Right lobe of liver (tissue), 6 donors: ENCODE measurements at regions not wholly inside any gene's neighbourhood (a gene's known extent, or its start where the extent isn't known, plus 50 kb on each side); places are given as distances from the start of the nearest gene placed in this dataset.
"Not testable (repeated sequence)": the region's sequence is repeated elsewhere in the genome, so short reads cannot be mapped to it uniquely, and the experiment has no call there.

Experiments used
- ATAC-seq, 4 donors: fragments of 200-7000 bp; cut with Tn5 transposase; one replicate each; pipeline ENCODE4 v1.9.1; 2020; ENCODE audit warnings: mild to moderate bottlenecking in 4 of 4, moderate library complexity in 4 of 4
- DNase-seq, 3 donors: peaks; one replicate each; pipeline ENCODE4 v3.0.0-alpha.2; 2020
- H3K27ac ChIP-seq, 3 donors: fragments of 200-600 bp; one replicate each; pipeline ENCODE4 v1.8.0; 2022
- H3K27me3 ChIP-seq, 2 donors: fragments of 200-600 bp; one replicate each; pipeline ENCODE4 v1.8.0; 2022
- H3K36me3 ChIP-seq, 4 donors: fragments of 200-600 bp; sonication (generic) in 1 of 4; one replicate each; pipeline versions ENCODE4 v1.5.1 to v1.8.0; 2017 to 2022; ENCODE audit warnings: control low read depth in 1 of 4
- H3K4me1 ChIP-seq, 4 donors: fragments of 200-600 bp; sonication (generic) in 1 of 4; one replicate each; pipeline versions ENCODE4 v1.5.1 to v1.8.0; 2017 to 2022; ENCODE audit warnings: control low read depth in 1 of 4
- H3K4me3 ChIP-seq, 3 donors: fragments of 200-600 bp; one replicate each; pipeline ENCODE4 v1.8.0; 2022
- H3K9me3 ChIP-seq, 4 donors: fragments of 200-600 bp; sonication (generic) in 1 of 4; one replicate each; pipeline versions ENCODE4 v1.5.1 to v1.8.0; 2017 to 2022; ENCODE audit warnings: control low read depth in 1 of 4
- POLR2A ChIP-seq: fragments of 450-650 bp; IDR thresholded peaks from one replicate; pipeline ENCODE4 v1.6.1; 2017; ENCODE audit warnings: antibody characterized with exemption, mild to moderate bottlenecking
- WGBS: methylation state at CpG from one replicate; pipeline ENCODE4 v1.1.6; 2018; ENCODE audit warnings: low coverage, low lambda C conversion rate; ENCODE audit not compliant: insufficient coverage; ENCODE audit errors: missing lambda C conversion rate; 5-methylcytosine and 5-hydroxymethylcytosine counted together
- intact Hi-C, 2 donors: fragments of 100-400 bp; cut with DNase I; formaldehyde crosslinking; loops; one replicate each; pipeline versions ENCODE4 v1.11.2 to v1.14.1; 2022
- TF ChIP-seq, protein P1 (sequence below), 4 donors: fragments of 200-600 bp in 3 of 4; fragments of 450-650 bp in 1 of 4; IDR thresholded peaks; one replicate each; pipeline versions ENCODE4 v1.5.1 to v1.8.0; 2016 to 2022; ENCODE audit warnings: antibody characterized with exemption in 4 of 4, mild to moderate bottlenecking in 2 of 4
- donor health status: DM: no; HTN: yes; CAD: no.
- donor health status: DM: no; HTN: no; CAD: no.
- donor health status: DM: no; HTN: no; CAD: no.
- donor health status: DM: no; HTN: yes; CAD: no.
- donor health status: DM: no; HTN: yes; CAD: no.

DNA sequence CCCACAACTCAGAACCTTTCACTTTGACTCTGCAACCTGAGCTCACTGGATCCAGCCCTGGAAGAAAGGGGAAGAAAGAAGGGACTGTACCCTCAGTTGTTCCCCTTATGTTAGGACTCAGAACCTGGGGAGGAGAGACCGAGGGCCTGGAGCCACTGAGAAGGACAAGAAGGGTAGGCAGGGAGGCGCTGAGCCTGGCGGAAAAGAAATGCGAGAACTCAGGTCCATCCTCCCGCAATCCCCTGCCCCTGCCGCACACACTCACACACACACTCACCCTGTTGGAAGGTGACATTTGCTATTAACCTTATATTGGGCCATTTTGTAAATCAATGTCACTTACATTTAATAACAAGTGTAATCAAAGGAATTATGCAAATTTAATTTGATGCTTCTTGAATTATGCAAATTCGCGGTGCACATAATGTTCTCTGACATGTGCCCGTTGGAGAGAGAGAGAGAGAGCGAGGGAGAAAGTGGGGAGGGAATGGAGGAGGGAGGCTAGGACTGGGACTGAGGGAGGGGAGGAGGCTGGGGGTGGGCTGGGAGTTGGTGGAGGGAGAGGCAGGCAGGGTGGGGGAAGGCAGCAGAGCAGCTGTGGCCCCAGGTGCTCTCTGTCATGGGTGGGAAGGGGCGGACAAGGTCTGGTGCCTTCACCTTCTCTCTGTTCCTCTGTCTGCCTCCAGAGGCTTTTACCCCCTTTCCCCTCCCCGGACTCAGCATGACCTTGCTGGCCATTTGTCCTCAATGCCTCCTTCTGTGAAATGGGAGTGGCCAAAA, 99.6 kb upstream of the PAX2 start:
- Histone ChIP-seq H3K36me3 (no peaks in the 10 kb centered on the region), H3K27ac (no peak overlapping the region), H3K9me3 (no peaks in the 10 kb centered on the region), H3K27me3 (no peaks in the 10 kb centered on the region), H3K4me1 (no peaks in the 10 kb centered on the region), H3K4me3 (no peak overlapping the region)
- DNase-seq (no peak), ATAC-seq (no peak)
- intact Hi-C loops: no loop called here
- TF ChIP-seq POLR2A: no peak
- TF ChIP-seq, protein P1, sequence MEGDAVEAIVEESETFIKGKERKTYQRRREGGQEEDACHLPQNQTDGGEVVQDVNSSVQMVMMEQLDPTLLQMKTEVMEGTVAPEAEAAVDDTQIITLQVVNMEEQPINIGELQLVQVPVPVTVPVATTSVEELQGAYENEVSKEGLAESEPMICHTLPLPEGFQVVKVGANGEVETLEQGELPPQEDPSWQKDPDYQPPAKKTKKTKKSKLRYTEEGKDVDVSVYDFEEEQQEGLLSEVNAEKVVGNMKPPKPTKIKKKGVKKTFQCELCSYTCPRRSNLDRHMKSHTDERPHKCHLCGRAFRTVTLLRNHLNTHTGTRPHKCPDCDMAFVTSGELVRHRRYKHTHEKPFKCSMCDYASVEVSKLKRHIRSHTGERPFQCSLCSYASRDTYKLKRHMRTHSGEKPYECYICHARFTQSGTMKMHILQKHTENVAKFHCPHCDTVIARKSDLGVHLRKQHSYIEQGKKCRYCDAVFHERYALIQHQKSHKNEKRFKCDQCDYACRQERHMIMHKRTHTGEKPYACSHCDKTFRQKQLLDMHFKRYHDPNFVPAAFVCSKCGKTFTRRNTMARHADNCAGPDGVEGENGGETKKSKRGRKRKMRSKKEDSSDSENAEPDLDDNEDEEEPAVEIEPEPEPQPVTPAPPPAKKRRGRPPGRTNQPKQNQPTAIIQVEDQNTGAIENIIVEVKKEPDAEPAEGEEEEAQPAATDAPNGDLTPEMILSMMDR (IDR thresholded peaks at IDR 0.05): no peak
- 14% methylated on average over 10 of the region's 12 CpGs for WGBS

DNA sequence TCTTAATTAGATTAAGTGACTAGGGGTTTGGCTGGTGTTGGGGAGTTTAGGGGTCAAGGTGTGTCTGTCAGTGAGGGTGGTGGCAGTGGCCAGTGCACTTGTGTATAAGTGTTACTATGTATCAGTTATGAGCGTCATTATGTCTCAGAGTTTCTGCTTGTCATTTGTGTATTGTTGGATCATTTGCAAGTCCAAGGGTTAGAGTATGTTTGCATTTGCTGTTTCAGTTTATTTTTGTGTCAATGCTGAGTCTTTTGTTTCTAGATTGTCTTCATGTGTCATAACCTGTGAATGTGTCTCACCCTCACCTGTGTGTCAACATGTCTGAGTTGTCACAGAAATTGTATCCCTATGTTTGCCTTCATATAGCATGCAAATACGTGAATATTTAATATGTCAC, 97.5 kb upstream of the PAX2 start:
- Histone ChIP-seq H3K36me3 (no peaks in the 10 kb centered on the region), H3K9me3 (no peaks in the 10 kb centered on the region), H3K27ac (no peak overlapping the region), H3K4me3 (no peak overlapping the region), H3K4me1 (no peaks in the 10 kb centered on the region), H3K27me3 (no peaks in the 10 kb centered on the region)
- TF ChIP-seq, protein P1 (IDR thresholded peaks at IDR 0.05): no peak
- no peak for TF ChIP-seq POLR2A
- no peak for ATAC-seq
- 44% methylated on average over 2 of the region's 2 CpGs for WGBS
- no peak for DNase-seq
- intact Hi-C loops: no loop called here

DNA sequence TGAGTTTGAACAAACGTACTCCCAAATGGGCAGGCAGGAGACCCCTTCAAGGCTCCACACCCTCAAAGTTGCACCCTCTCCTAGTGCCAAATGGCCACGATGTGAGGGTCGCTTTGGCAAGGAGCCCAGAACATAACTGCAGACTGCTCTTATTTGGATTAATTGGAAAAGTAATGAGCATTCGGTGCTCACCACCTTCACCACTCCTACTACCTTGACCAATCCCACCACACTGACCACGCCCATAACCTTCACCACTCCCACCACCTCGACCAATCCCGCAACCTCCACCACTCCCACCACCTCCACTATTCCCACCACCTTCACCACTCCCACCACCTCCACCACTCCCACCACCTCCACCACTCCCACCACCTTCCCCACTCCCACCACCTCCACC, 94.7 kb upstream of the PAX2 start:
- DNase-seq (no peak), ATAC-seq (no peak)
- no peak for TF ChIP-seq POLR2A
- TF ChIP-seq, protein P1 (IDR thresholded peaks at IDR 0.05): no peak
- no peaks in the 10 kb centered on the region for H3K36me3 ChIP-seq
- no peak overlapping the region for H3K4me3 ChIP-seq
- no peak overlapping the region for H3K27ac ChIP-seq
- intact Hi-C loops: no loop called here
- peaks cover 0 to 11% of the 10 kb centered on the region in 2 donors for H3K27me3 ChIP-seq
- 68% methylated on average over 3 of the region's 7 CpGs for WGBS
- H3K9me3 ChIP-seq: no peaks in the 10 kb centered on the region
- H3K4me1 ChIP-seq: peaks cover 0 to 3% (median 0%) of the 10 kb centered on the region in 4 donors

DNA sequence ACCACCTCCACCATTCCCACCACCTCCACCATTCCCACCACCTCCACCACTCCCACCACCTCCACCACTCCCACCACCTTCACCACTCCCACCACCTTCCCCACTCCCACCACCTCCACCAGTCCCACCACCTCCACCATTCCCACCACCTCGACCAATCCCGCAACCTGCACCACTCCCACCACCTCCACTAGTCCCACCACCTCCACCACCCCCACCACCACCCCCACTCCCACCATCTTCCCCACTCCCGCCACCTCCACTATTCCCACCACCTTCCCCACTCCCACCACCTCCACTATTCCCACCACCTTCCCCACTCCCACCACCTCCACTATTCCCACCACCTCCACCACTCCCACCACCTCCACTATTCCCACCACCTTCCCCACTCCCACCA, 94.3 kb upstream of the PAX2 start:
- peaks cover 0 to 11% of the 10 kb centered on the region in 2 donors for H3K27me3 ChIP-seq
- ATAC-seq: not testable (repeated sequence)

DNA sequence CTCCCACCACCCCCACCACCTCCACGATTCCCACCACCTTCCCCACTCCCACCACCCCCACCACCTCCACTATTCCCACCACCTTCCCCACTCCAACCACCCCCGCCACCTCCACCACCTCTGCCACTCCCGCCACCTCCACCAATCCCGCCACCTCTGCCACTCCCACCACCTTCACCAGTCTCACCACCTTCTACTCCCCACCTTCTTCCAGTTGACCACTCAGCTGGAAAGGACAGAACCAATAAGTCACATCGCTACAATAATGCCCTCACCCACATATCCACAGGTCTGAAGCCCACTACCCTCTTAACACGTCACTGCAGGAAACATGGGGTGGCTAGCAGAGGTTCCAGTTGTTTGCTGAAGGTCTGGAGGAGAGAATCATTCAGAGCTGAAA, 93.5 kb upstream of the PAX2 start:
- Histone ChIP-seq H3K9me3 (no peaks in the 10 kb centered on the region), H3K36me3 (no peaks in the 10 kb centered on the region), H3K27ac (no peak overlapping the region), H3K4me3 (no peak overlapping the region), H3K4me1 (peaks cover 0 to 7% (median 0%) of the 10 kb centered on the region in 4 donors), H3K27me3 (peaks cover 0 to 14% of the 10 kb centered on the region in 2 donors)
- no peak for TF ChIP-seq POLR2A
- TF ChIP-seq, protein P1 (IDR thresholded peaks at IDR 0.05): no peak
- intact Hi-C loops: no loop called here
- no peak for ATAC-seq
- WGBS: 66% methylated on average over 6 of the region's 6 CpGs
- DNase-seq: no peak

More for the DNA sequence above, 94.3 kb upstream of the PAX2 start:
- H3K4me3 ChIP-seq, H3K4me1 ChIP-seq, H3K36me3 ChIP-seq, H3K9me3 ChIP-seq, DNase-seq, H3K27ac ChIP-seq, intact Hi-C loops: not testable (repeated sequence)
- WGBS: 84% methylated on average over 3 of the region's 3 CpGs
